ENCODE measurements at regions not wholly inside any gene's neighbourhood (a gene's known extent, or its start where the extent isn't known, plus 50 kb on each side); places are given as distances from the start of the nearest gene placed in this dataset.

DNA sequence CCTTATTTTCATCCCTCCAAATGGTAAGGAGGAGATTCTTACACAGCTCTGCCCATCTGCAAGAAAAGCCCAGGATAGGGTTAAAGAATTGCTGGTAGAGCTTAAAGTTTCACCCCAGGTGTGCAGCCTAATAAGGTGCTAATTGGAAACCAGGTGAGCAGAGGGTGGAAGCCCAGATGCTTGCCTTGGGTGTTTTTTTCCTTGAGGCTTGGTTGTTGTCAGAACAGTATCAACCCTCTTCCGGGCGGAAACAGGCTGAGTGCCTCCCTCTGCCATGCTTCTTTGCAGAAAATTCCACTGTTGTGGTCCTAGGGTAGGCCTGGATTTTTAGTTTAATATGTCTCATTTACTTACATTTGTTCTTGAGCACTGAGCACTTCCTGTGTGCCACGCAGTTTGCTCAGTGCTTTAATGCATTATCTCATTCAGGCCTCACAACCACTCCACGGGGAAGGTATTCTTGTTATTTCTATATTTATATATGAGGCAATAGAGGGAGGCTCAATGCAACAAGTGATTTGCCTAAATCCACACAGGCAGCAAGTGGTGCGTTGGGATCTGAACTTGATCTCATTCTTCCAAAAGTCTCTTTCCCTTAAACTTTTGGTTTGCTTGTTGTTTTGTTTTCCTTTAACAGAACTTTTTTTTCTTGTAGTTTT, 115.0 kb upstream of the LRIG1 start:
- Histone ChIP-seq H3K9ac (ENCODE audit: low read depth in 1 of 2, low read length in 2 of 2) (no peak overlapping the region), H3K4me1 (ENCODE audit: control insufficient read depth in 4 of 4, insufficient read depth in 4 of 4, low read length in 3 of 4) (no peaks in the 10 kb centered on the region), H3K27me3 (ENCODE audit: control insufficient read depth in 4 of 4, insufficient read depth in 4 of 4, low read length in 3 of 4) (no peaks in the 10 kb centered on the region), H3K27ac (ENCODE audit: low read depth in 1 of 2, low read length in 2 of 2) (no peak overlapping the region), H3K4me3 (ENCODE audit: low read depth in 1 of 3, low read length in 3 of 3) (no peak overlapping the region), H3K9me3 (ENCODE audit: control insufficient read depth in 4 of 4, low read length in 3 of 4) (no peaks in the 10 kb centered on the region), H3K36me3 (ENCODE audit: control insufficient read depth in 4 of 4, insufficient read depth in 3 of 4, low read depth in 1 of 4, low read length in 3 of 4) (no peaks in the 10 kb centered on the region)
- 86% methylated on average over 5 of the region's 5 CpGs for WGBS
- DNase-seq (ENCODE audit: low spot score), result no peak
- TF ChIP-seq JUND (IDR thresholded peaks at IDR 0.05), result no peak
- TF ChIP-seq MAX (IDR thresholded peaks at IDR 0.05), result no peak
- TF ChIP-seq SP1 (IDR thresholded peaks at IDR 0.05), result no peak
- no peak for TF ChIP-seq ATF3 (IDR thresholded peaks at IDR 0.05)
- TF ChIP-seq YY1 (IDR thresholded peaks at IDR 0.05), result no peak
- TF ChIP-seq, protein P1, sequence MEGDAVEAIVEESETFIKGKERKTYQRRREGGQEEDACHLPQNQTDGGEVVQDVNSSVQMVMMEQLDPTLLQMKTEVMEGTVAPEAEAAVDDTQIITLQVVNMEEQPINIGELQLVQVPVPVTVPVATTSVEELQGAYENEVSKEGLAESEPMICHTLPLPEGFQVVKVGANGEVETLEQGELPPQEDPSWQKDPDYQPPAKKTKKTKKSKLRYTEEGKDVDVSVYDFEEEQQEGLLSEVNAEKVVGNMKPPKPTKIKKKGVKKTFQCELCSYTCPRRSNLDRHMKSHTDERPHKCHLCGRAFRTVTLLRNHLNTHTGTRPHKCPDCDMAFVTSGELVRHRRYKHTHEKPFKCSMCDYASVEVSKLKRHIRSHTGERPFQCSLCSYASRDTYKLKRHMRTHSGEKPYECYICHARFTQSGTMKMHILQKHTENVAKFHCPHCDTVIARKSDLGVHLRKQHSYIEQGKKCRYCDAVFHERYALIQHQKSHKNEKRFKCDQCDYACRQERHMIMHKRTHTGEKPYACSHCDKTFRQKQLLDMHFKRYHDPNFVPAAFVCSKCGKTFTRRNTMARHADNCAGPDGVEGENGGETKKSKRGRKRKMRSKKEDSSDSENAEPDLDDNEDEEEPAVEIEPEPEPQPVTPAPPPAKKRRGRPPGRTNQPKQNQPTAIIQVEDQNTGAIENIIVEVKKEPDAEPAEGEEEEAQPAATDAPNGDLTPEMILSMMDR (IDR thresholded peaks at IDR 0.05; ENCODE audit: low read depth, low read length, missing input control), result no peak
- TF ChIP-seq TAF1 (conservative IDR thresholded peaks at IDR 0.05), result no peak
- TF ChIP-seq RAD21 (IDR thresholded peaks at IDR 0.05), result no peak
- TF ChIP-seq NR2F2 (IDR thresholded peaks at IDR 0.05), result no peak
- no peak for TF ChIP-seq EGR1 (IDR thresholded peaks at IDR 0.05; ENCODE audit: low read depth in 2 of 2)
- no peak for TF ChIP-seq ZBTB33 (IDR thresholded peaks at IDR 0.05)
- no peak for TF ChIP-seq GABPA (IDR thresholded peaks at IDR 0.05 in 1 of 2, conservative IDR thresholded peaks at IDR 0.05 in 1 of 2)
- TF ChIP-seq RXRA (IDR thresholded peaks at IDR 0.05), result no peak
- no peak for TF ChIP-seq FOXA1 (IDR thresholded peaks at IDR 0.05)

DNA sequence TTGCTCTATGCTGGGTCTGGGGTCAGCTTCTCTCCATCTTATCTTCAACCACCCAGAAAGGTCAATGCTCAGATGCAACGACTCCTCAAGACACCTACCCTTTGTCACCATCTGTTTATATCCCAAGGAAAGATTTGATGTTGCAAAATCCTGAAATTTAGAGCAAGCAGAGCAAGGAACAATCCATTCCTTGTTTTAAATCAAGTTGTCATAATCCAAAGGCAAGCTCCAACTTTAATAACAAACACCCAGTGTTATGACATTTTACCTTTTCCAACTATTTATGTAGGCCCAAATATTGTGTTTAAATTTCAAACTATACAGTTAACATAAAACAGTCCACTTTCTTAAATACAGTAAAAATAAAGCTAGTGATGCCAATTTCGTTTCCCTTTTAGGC, 116.5 kb upstream of the LRIG1 start:
- no peak overlapping the region for H3K4me3 ChIP-seq (ENCODE audit: low read depth in 1 of 3, low read length in 3 of 3)
- H3K27me3 ChIP-seq (ENCODE audit: control insufficient read depth in 4 of 4, insufficient read depth in 4 of 4, low read length in 3 of 4), result no peaks in the 10 kb centered on the region
- 83% methylated on average over 2 of the region's 2 CpGs for WGBS
- no peaks in the 10 kb centered on the region for H3K9me3 ChIP-seq (ENCODE audit: control insufficient read depth in 4 of 4, low read length in 3 of 4)
- H3K9ac ChIP-seq (ENCODE audit: low read depth in 1 of 2, low read length in 2 of 2), result no peak overlapping the region
- no peak for DNase-seq (ENCODE audit: low spot score)
- TF ChIP-seq, protein P1 (IDR thresholded peaks at IDR 0.05; ENCODE audit: low read depth, low read length, missing input control), result no peak
- TF ChIP-seq RAD21 (IDR thresholded peaks at IDR 0.05) (no peak), REST (IDR thresholded peaks at IDR 0.05) (no peak), HNF4A (conservative IDR thresholded peaks at IDR 0.05) (no peak)
- H3K27ac ChIP-seq (ENCODE audit: low read depth in 1 of 2, low read length in 2 of 2), result no peak overlapping the region
- no peaks in the 10 kb centered on the region for H3K4me1 ChIP-seq (ENCODE audit: control insufficient read depth in 4 of 4, insufficient read depth in 4 of 4, low read length in 3 of 4)
- H3K36me3 ChIP-seq (ENCODE audit: control insufficient read depth in 4 of 4, insufficient read depth in 3 of 4, low read depth in 1 of 4, low read length in 3 of 4), result no peaks in the 10 kb centered on the region

Measured in liver (tissue), 8 donors.